Ishikawa (cell line): ENCODE measurements at regions not wholly inside any gene's neighbourhood (a gene's known extent, or its start where the extent isn't known, plus 50 kb on each side); places are given as distances from the start of the nearest gene placed in this dataset.

ENCODE experiments used
- CEBPB ChIP-seq: IDR thresholded peaks from 2 replicates; pipeline ENCODE4 v1.6.1; 2012
- CREB1 ChIP-seq: IDR thresholded peaks from 2 replicates; pipeline ENCODE4 v1.6.1; 2012; ENCODE audit warnings: low read depth
- EGR1 ChIP-seq: IDR thresholded peaks from 2 replicates; pipeline ENCODE4 v1.6.1; 2012
- EP300 ChIP-seq: IDR thresholded peaks from 2 replicates; pipeline ENCODE4 v1.6.1; 2012; ENCODE audit warnings: borderline replicate concordance
- FOXM1 ChIP-seq: IDR thresholded peaks from 2 replicates; pipeline ENCODE4 v1.6.1; 2012; ENCODE audit warnings: low read depth, borderline replicate concordance
- NFIC ChIP-seq: IDR thresholded peaks from 2 replicates; pipeline ENCODE4 v1.6.1; 2012
- RAD21 ChIP-seq: IDR thresholded peaks from 2 replicates; pipeline ENCODE4 v1.6.1; 2012; ENCODE audit warnings: low read depth
- REST ChIP-seq: IDR thresholded peaks from 2 replicates; pipeline ENCODE4 v1.6.1; 2012; ENCODE audit warnings: low read depth, mild to moderate bottlenecking
- TAF1 ChIP-seq: IDR thresholded peaks from 2 replicates; pipeline ENCODE4 v1.6.1; 2012; ENCODE audit warnings: low read depth, mild to moderate bottlenecking
- TCF12 ChIP-seq: IDR thresholded peaks from 2 replicates; pipeline ENCODE4 v1.6.1; 2012; ENCODE audit warnings: low read depth
- TEAD4 ChIP-seq: IDR thresholded peaks from 2 replicates; pipeline ENCODE4 v1.6.1; 2012
- YY1 ChIP-seq: IDR thresholded peaks from 2 replicates; pipeline ENCODE4 v1.6.1; 2012; ENCODE audit warnings: low read depth
- ZBTB7A ChIP-seq: IDR thresholded peaks from 2 replicates; pipeline ENCODE4 v1.6.1; 2012; ENCODE audit warnings: low read depth
- TF ChIP-seq, protein P1 (sequence below): IDR thresholded peaks from 2 replicates; pipeline ENCODE4 v1.6.1; 2012
- TF ChIP-seq, protein P2 (sequence below): IDR thresholded peaks from 2 replicates; pipeline ENCODE4 v1.6.1; 2012

- TF ChIP-seq CREB1 (no peak), REST (no peak), RAD21 (no peak), EP300 (no peak), TAF1 (no peak), YY1 (no peak), CEBPB (no peak), FOXM1 (no peak), EGR1 (no peak), ZBTB7A (no peak), NFIC (no peak), TEAD4 (no peak), TCF12 (no peak)
- TF ChIP-seq, protein P1, sequence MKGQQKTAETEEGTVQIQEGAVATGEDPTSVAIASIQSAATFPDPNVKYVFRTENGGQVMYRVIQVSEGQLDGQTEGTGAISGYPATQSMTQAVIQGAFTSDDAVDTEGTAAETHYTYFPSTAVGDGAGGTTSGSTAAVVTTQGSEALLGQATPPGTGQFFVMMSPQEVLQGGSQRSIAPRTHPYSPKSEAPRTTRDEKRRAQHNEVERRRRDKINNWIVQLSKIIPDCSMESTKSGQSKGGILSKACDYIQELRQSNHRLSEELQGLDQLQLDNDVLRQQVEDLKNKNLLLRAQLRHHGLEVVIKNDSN, result no peak
- TF ChIP-seq, protein P2, sequence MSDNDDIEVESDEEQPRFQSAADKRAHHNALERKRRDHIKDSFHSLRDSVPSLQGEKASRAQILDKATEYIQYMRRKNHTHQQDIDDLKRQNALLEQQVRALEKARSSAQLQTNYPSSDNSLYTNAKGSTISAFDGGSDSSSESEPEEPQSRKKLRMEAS, result no peak
Measured at GRCh38 chr21:32209580-32209979, 69.3 kb downstream of the MIS18A start.

GRCh38 chr21:32207406-32207716 is 71.5 kb downstream of the MIS18A start:
- TF ChIP-seq CEBPB (no peak), TAF1 (no peak)

DNA sequence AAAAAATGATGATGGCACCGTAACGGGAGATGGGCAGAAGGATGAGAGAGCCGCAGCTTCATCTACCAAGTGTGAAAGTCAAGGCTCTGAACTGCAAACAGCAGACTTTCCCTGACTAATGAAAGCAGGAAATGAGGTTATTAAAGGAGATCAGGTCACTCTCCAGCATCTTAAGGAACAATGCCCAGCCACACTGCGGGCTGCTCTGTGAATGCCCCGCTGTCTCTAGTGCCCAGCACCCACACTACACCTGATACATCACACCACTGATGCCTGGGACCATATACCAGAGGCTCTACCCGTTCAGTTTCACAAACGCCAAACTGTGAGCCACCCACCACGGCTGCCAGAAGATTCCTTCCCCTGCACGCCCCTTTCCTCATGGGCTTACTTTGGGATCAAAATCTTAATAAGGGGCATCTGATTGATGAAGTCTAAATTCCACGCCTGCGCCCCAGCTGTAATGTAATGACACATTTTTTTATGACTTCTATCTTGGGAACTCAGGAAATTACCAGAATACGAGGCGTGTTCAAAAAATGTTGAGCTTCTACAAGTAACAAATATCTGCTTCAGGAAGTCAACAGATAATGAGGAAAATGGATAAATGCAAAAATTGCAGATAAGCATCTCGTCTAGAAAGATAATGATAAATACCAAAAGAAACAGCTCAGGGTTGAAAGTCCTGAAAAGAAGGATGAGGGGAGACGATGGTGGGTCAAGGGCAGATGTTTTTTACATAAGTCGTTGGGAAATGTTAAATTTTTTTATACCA is 72.0 kb downstream of the MIS18A start:
- TF ChIP-seq CREB1 (no peak), CEBPB (no peak), RAD21 (no peak), FOXM1 (no peak), TCF12 (no peak), TAF1 (no peak), NFIC (no peak), REST (no peak), EGR1 (no peak), YY1 (no peak), TEAD4 (no peak), ZBTB7A (no peak), EP300 (no peak)
- TF ChIP-seq, protein P1, result no peak
- TF ChIP-seq, protein P2, result no peak

DNA sequence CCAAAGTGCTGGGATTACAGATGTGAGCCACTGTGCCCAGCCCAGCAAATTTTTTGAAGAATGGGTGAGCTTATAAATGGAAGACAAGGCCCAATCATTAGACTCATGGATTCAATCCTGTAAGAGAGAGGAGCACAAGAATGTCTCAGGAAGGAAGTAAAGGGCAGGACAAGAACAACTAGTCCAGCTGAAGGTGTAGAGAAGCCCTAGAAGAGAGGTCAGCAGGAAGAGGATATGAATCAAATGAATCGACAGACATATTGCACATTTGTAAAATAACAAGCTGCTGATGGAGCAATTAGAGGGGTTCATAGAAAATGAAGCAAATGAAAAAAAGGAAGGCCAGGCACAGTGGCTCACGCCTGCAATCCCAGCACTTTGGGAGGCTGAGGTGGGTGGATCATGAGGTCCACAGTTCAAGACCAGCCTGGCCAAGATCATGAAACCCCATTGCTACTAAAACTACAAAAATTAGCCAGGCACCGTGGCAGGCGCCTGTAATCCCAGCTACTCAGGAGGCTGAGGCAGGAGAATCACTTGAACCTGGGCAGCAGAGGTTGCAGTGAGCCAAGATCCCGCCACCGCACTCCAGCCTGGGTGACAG is 74.9 kb downstream of the MIS18A start:
- no peak for TF ChIP-seq NFIC
- TF ChIP-seq FOXM1, result no peak
- TF ChIP-seq RAD21, result no peak
- no peak for TF ChIP-seq YY1
- no peak for TF ChIP-seq TCF12
- TF ChIP-seq TAF1, result no peak
- TF ChIP-seq REST, result no peak
- TF ChIP-seq, protein P2, result no peak
- TF ChIP-seq, protein P1, result no peak
- TF ChIP-seq CREB1, result no peak
- no peak for TF ChIP-seq EGR1
- TF ChIP-seq EP300, result no peak
